ENCODE measurements at regions not wholly inside any gene's neighbourhood (a gene's known extent, or its start where the extent isn't known, plus 50 kb on each side); places are given as distances from the start of the nearest gene placed in this dataset.

GRCh38 chr10:65196111-65196510, 1674.9 kb downstream of the REEP3 start:
- no peak overlapping the region for H3K4me3 ChIP-seq (ENCODE audit: low read depth, low read length)
- TF ChIP-seq CTCF (conservative IDR thresholded peaks at IDR 0.05; ENCODE audit: low read depth, low read length), result no peak
- DNase-seq (ENCODE audit: low read depth), result no peak

GRCh38 chr10:65197935-65198334, 1676.7 kb downstream of the REEP3 start:
- DNase-seq (ENCODE audit: low read depth), result no peak
- no peak for TF ChIP-seq CTCF (conservative IDR thresholded peaks at IDR 0.05; ENCODE audit: low read depth, low read length)
- H3K4me3 ChIP-seq (ENCODE audit: low read depth, low read length), result no peak overlapping the region

GRCh38 chr10:65201491-65201890, 1680.3 kb downstream of the REEP3 start:
- TF ChIP-seq CTCF (conservative IDR thresholded peaks at IDR 0.05; ENCODE audit: low read depth, low read length), result no peak
- no peak for DNase-seq (ENCODE audit: low read depth)
- no peak overlapping the region for H3K4me3 ChIP-seq (ENCODE audit: low read depth, low read length)

- TF ChIP-seq CTCF (conservative IDR thresholded peaks at IDR 0.05; ENCODE audit: low read depth, low read length), result no peak
Measured at GRCh38 chr10:65204999-65205398, 1683.8 kb downstream of the REEP3 start.

GRCh38 chr10:65213170-65213569, 1692.0 kb downstream of the REEP3 start:
- no peak for TF ChIP-seq CTCF (conservative IDR thresholded peaks at IDR 0.05; ENCODE audit: low read depth, low read length)
- no peak overlapping the region for H3K4me3 ChIP-seq (ENCODE audit: low read depth, low read length)
- no peak for DNase-seq (ENCODE audit: low read depth)

More at GRCh38 chr10:65204999-65205398, 1683.8 kb downstream of the REEP3 start:
- DNase-seq (ENCODE audit: low read depth), result no peak
- H3K4me3 ChIP-seq (ENCODE audit: low read depth, low read length), result no peak overlapping the region

- no peak overlapping the region for H3K4me3 ChIP-seq (ENCODE audit: low read depth, low read length)
- TF ChIP-seq CTCF (conservative IDR thresholded peaks at IDR 0.05; ENCODE audit: low read depth, low read length), result no peak
- DNase-seq (ENCODE audit: low read depth), result no peak
Measured at GRCh38 chr10:65219444-65219843, 1698.2 kb downstream of the REEP3 start.

GRCh38 chr10:65231148-65231547, 1694.7 kb upstream of the LRRTM3 start:
- DNase-seq (ENCODE audit: low read depth), result no peak
- no peak for TF ChIP-seq CTCF (conservative IDR thresholded peaks at IDR 0.05; ENCODE audit: low read depth, low read length)
- no peak overlapping the region for H3K4me3 ChIP-seq (ENCODE audit: low read depth, low read length)

Data from epithelial cell of proximal tubule (primary cell).